Activated CD4-positive, alpha-beta T cell treated with anti-CD3 and anti-CD28 coated beads for 36 hours (primary cell): ENCODE measurements at regions not wholly inside any gene's neighbourhood (a gene's known extent, or its start where the extent isn't known, plus 50 kb on each side); places are given as distances from the start of the nearest gene placed in this dataset.

ENCODE experiments used
- ATAC-seq: fragments of 200-7000 bp; cut with Tn5 transposase; one replicate; pipeline ENCODE4 v1.10.0; 2021; ENCODE audit warnings: mild to moderate bottlenecking, moderate library complexity
- CTCF ChIA-PET: fragments of 350-600 bp; sonication (Branson Sonifier 250); formaldehyde crosslinking; loops from one replicate; lab custom pipeline; 2021; ENCODE audit warnings: antibody characterized with exemption; lab: Charles Lee
- POLR2A ChIA-PET: fragments of 350-600 bp; sonication (Branson Sonifier 250); formaldehyde crosslinking; loops from one replicate; lab custom pipeline; 2021; ENCODE audit warnings: antibody characterized with exemption, inconsistent platforms; lab: Charles Lee
- DNase-seq: peaks from one replicate; pipeline ENCODE4 v3.0.0-alpha.2; 2020
- H3K27ac Mint-ChIP-seq: one replicate; pipeline ENCODE4 v1.8.0; 2021; ENCODE audit warnings: mixed read lengths
- H3K27me3 Mint-ChIP-seq: one replicate; pipeline ENCODE4 v1.8.0; 2021; ENCODE audit warnings: mixed read lengths
- H3K36me3 Mint-ChIP-seq: one replicate; pipeline ENCODE4 v1.8.0; 2021; ENCODE audit warnings: low read depth, mixed read lengths
- H3K4me1 Mint-ChIP-seq: one replicate; pipeline ENCODE4 v1.8.0; 2021; ENCODE audit warnings: mixed read lengths
- H3K4me3 Mint-ChIP-seq: one replicate; pipeline ENCODE4 v1.8.0; 2021; ENCODE audit warnings: mild to moderate bottlenecking, moderate library complexity, mixed read lengths
- H3K9me3 Mint-ChIP-seq: one replicate; pipeline ENCODE4 v1.8.0; 2021; ENCODE audit warnings: low read depth, mixed read lengths
- intact Hi-C, 2 experiments: fragments of 100-400 bp; cut with DNase I in 1 of 2; cut with micrococcal nuclease in 1 of 2; formaldehyde crosslinking; loops; one replicate each; pipeline versions ENCODE4 v1.14.2 to v1.15.1; 2022 to 2024; cut with DNase I, micrococcal nuclease

DNA sequence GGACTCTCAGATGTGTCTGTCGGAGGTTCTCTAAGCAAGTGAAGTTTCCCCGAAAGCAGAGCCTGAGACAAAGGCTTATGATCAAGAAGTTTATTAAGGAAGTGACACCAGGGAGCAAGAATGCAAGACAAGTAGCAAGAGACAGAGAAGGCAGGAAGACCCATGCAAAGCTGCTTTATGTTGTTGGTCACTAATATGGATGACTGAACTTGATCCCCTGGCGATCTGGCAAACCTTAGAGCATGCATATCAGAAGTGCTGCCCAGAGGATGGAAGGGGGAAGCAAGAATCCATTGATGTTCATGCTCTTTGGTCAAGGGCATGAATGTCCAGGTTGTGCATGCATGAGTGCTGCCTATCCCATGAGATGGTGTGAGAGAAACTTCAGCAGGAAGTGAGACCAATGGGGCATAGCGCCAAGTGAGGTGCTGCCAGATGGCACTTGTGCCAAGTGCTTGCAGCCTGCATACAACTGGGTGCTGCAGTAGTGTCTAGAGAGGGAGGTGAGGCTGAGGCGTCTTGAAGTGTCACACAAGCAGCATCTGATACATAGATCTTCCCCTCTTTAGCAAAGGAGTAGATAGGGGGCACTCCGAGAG, 176.5 kb downstream of the SALL1 start:
- H3K4me3 Mint-ChIP-seq, result no peak overlapping the region
- no peaks in the 10 kb centered on the region for H3K36me3 Mint-ChIP-seq
- no peaks in the 10 kb centered on the region for H3K9me3 Mint-ChIP-seq
- H3K4me1 Mint-ChIP-seq, result no peaks in the 10 kb centered on the region
- peaks cover 14% of the 10 kb centered on the region for H3K27me3 Mint-ChIP-seq
- POLR2A ChIA-PET, result no interaction called here
- DNase-seq (no peak), ATAC-seq (no peak)
- CTCF ChIA-PET, result no interaction called here
- intact Hi-C loops, result no loop called here
- H3K27ac Mint-ChIP-seq, result no peak overlapping the region

GRCh38 chr16:50972876-50973275, 178.2 kb downstream of the SALL1 start:
- intact Hi-C loops, result no loop called here
- Mint-ChIP-seq H3K9me3 (no peaks in the 10 kb centered on the region), H3K4me1 (no peaks in the 10 kb centered on the region), H3K27ac (no peak overlapping the region), H3K4me3 (no peak overlapping the region), H3K27me3 (peaks cover 14% of the 10 kb centered on the region), H3K36me3 (no peaks in the 10 kb centered on the region)
- ChIA-PET POLR2A (no interaction called here), CTCF (interaction anchor here (0.7 kb wide), 1 partner anchor 1376 kb away, joined by 3 read pairs; no protein-coding TSS in a partner anchor)
- ATAC-seq (no peak), DNase-seq (no peak)

- Mint-ChIP-seq H3K27me3 (peaks cover 14% of the 10 kb centered on the region), H3K4me1 (no peaks in the 10 kb centered on the region), H3K4me3 (no peak overlapping the region), H3K36me3 (no peaks in the 10 kb centered on the region), H3K27ac (no peak overlapping the region), H3K9me3 (no peaks in the 10 kb centered on the region)
- ChIA-PET POLR2A (no interaction called here), CTCF (no interaction called here)
- no peak for ATAC-seq
- DNase-seq, result no peak
- intact Hi-C loops, result no loop called here
Observed at GRCh38 chr16:50970281-50970680, 180.8 kb downstream of the SALL1 start.

DNA sequence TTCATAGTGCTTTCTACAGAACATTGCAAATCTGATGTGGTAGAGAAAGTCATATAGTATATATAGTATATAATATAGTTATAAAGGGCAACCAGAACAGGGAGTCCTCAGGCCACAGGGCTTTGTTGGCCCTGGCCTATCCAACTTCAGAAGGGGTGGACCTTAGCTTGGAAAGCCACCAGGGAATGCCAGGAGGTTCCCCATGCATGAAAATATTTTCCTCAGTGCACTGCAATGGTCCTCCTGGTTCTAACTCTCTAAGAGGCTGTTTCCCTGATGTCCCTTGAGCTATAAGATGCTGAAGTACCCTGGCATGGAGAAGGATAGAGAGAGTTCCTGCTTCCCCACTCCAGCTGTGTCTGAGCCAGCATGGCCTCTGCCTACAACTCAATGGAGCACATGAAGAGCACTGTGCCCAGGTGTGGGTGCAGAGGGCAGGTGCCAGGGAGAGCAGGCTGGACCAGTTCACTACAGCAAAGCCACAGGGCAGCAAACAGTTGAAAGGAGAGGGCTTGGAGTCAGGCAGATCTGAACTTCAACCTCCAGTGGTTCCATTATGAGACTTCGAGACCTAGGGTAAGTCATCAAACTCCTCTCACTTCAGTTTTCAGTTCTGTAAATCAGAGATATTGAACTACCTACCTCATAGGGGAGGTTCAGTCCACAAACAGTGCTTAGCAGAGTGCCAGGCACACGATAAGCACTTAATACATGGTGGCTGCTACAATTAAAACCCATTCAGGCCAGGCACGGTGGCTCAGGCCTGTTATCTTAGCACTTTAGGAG, 183.1 kb downstream of the SALL1 start:
- Mint-ChIP-seq H3K4me1 (no peaks in the 10 kb centered on the region), H3K4me3 (no peak overlapping the region), H3K27me3 (peaks cover 7% of the 10 kb centered on the region), H3K9me3 (no peaks in the 10 kb centered on the region), H3K27ac (no peak overlapping the region), H3K36me3 (no peaks in the 10 kb centered on the region)
- no peak for DNase-seq
- intact Hi-C loops, result no loop called here
- CTCF ChIA-PET, result interaction anchor here (0.6 kb wide), 1 partner anchor 173 kb away, joined by 3 read pairs; no protein-coding TSS in a partner anchor
- POLR2A ChIA-PET, result no interaction called here
- no peak for ATAC-seq

GRCh38 chr16:50964491-50964890, 186.6 kb downstream of the SALL1 start:
- Mint-ChIP-seq H3K4me3 (no peak overlapping the region), H3K4me1 (no peaks in the 10 kb centered on the region), H3K36me3 (no peaks in the 10 kb centered on the region), H3K27ac (no peak overlapping the region), H3K27me3 (peaks cover 4% of the 10 kb centered on the region), H3K9me3 (no peaks in the 10 kb centered on the region)
- CTCF ChIA-PET, result no interaction called here
- no peak for DNase-seq
- ATAC-seq, result no peak
- intact Hi-C loops, result no loop called here
- POLR2A ChIA-PET, result no interaction called here

DNA sequence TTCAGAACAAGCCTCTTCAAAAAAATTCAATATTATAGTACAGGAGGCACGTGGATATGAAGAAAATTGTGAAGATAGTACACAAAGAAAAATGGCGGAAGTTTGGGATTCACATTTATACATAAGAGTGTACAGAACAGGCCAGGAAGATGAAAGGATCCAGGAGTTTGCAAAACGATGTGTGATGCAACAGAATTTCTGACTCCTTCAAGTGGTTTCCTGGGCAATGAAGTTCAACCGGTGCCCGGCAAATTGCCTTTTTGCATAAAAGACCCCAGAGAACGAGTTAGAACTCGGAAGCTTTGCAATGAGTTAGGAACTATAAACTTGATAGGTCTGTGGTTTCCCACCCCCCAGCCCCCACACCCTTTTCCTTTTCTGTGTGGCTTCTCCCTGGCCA, 189.1 kb downstream of the SALL1 start:
- CTCF ChIA-PET, result no interaction called here

GRCh38 chr16:50960517-50961202, 190.4 kb downstream of the SALL1 start:
- CTCF ChIA-PET, result no interaction called here
- ATAC-seq, result no peak
- H3K4me1 Mint-ChIP-seq, result no peaks in the 10 kb centered on the region
- no peaks in the 10 kb centered on the region for H3K36me3 Mint-ChIP-seq
- POLR2A ChIA-PET, result no interaction called here
- DNase-seq, result no peak
- no peak overlapping the region for H3K4me3 Mint-ChIP-seq
- H3K9me3 Mint-ChIP-seq, result no peaks in the 10 kb centered on the region
- H3K27ac Mint-ChIP-seq, result no peak overlapping the region
- no peaks in the 10 kb centered on the region for H3K27me3 Mint-ChIP-seq
- intact Hi-C loops, result no loop called here

More for the DNA sequence above, 189.1 kb downstream of the SALL1 start:
- DNase-seq, result no peak
- H3K9me3 Mint-ChIP-seq, result no peaks in the 10 kb centered on the region
- POLR2A ChIA-PET, result no interaction called here
- H3K27ac Mint-ChIP-seq, result no peak overlapping the region
- ATAC-seq, result no peak
- intact Hi-C loops, result no loop called here
- H3K36me3 Mint-ChIP-seq, result no peaks in the 10 kb centered on the region
- H3K27me3 Mint-ChIP-seq, result peaks cover 4% of the 10 kb centered on the region
- H3K4me1 Mint-ChIP-seq, result no peaks in the 10 kb centered on the region
- no peak overlapping the region for H3K4me3 Mint-ChIP-seq

- Mint-ChIP-seq H3K27me3 (peaks cover 5% of the 10 kb centered on the region), H3K9me3 (no peaks in the 10 kb centered on the region), H3K4me3 (no peak overlapping the region), H3K36me3 (no peaks in the 10 kb centered on the region), H3K4me1 (no peaks in the 10 kb centered on the region), H3K27ac (no peak overlapping the region)
- no peak for DNase-seq
- ChIA-PET CTCF (no interaction called here), POLR2A (no interaction called here)
- ATAC-seq, result no peak
- intact Hi-C loops, result no loop called here
Observed at GRCh38 chr16:50957056-50957455, 194.0 kb downstream of the SALL1 start.

DNA sequence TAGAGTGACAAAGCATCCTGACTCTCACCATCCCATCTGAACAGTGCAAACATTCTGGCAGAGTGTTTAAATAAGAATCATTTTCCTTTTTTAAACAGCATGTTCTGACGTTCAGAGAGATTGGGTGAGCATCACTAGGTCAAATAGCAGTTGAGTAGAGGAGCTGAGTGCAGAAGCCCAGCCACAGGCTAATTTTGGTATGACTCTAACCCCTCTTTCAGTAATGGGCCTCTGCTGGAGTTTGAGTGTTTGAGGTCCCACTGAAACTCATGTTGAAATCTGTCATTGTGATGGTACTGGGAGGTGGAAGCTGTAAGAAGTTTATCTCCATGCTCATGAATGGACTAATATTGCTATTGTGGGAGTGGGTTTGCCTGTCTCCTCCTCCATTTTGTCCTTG, 194.4 kb downstream of the SALL1 start:
- H3K4me1 Mint-ChIP-seq, result no peaks in the 10 kb centered on the region
- no peaks in the 10 kb centered on the region for H3K9me3 Mint-ChIP-seq
- no peak for DNase-seq
- H3K36me3 Mint-ChIP-seq, result no peaks in the 10 kb centered on the region
- intact Hi-C loops, result no loop called here
- H3K27ac Mint-ChIP-seq, result no peak overlapping the region
- peaks cover 5% of the 10 kb centered on the region for H3K27me3 Mint-ChIP-seq
- no peak overlapping the region for H3K4me3 Mint-ChIP-seq
- CTCF ChIA-PET, result no interaction called here
- ATAC-seq, result no peak
- POLR2A ChIA-PET, result no interaction called here

GRCh38 chr16:50955311-50955710, 195.8 kb downstream of the SALL1 start:
- Mint-ChIP-seq H3K27me3 (peaks cover 5% of the 10 kb centered on the region), H3K4me3 (no peak overlapping the region), H3K27ac (no peak overlapping the region), H3K36me3 (no peaks in the 10 kb centered on the region), H3K9me3 (no peaks in the 10 kb centered on the region), H3K4me1 (no peaks in the 10 kb centered on the region)
- POLR2A ChIA-PET, result interaction anchor here (0.5 kb wide), 1 partner anchor 15 kb away, joined by 3 read pairs; no protein-coding TSS in a partner anchor
- intact Hi-C loops, result no loop called here
- CTCF ChIA-PET, result interaction anchor here (0.7 to 1.3 kb wide), 2 partner anchors 72 to 200 kb away, joined by 3 to 4 read pairs; no protein-coding TSS in a partner anchor
- DNase-seq (no peak), ATAC-seq (no peak)

- no peaks in the 10 kb centered on the region for H3K36me3 Mint-ChIP-seq
- no peak overlapping the region for H3K27ac Mint-ChIP-seq
- no peak overlapping the region for H3K4me3 Mint-ChIP-seq
- H3K9me3 Mint-ChIP-seq, result no peaks in the 10 kb centered on the region
- DNase-seq, result no peak
- CTCF ChIA-PET, result interaction anchor here (0.7 to 1.3 kb wide), 3 partner anchors 49 to 201 kb away, joined by 3 to 4 read pairs (median 3); no protein-coding TSS in a partner anchor
- no peaks in the 10 kb centered on the region for H3K4me1 Mint-ChIP-seq
- POLR2A ChIA-PET, result no interaction called here
- ATAC-seq, result no peak
- H3K27me3 Mint-ChIP-seq, result peaks cover 5% of the 10 kb centered on the region
- intact Hi-C loops, result no loop called here
Observed at GRCh38 chr16:50954469-50954868, 196.6 kb downstream of the SALL1 start.
